ENCODE measurements at regions not wholly inside any gene's neighbourhood (a gene's known extent, or its start where the extent isn't known, plus 50 kb on each side); places are given as distances from the start of the nearest gene placed in this dataset.

GRCh38 chr2:147500819-147501395, 343.9 kb upstream of the ACVR2A start:
- intact Hi-C loops (cut with DNase I): no loop called here
- Histone ChIP-seq H3K36me3 (no peaks in the 10 kb centered on the region), H3K9me3 (no peaks in the 10 kb centered on the region), H3K27ac (no peak overlapping the region), H3K4me1 (no peaks in the 10 kb centered on the region), H3K4me3 (no peak overlapping the region), H3K27me3 (no peaks in the 10 kb centered on the region)
- ATAC-seq (no peak), DNase-seq (no peak)
- TF ChIP-seq CTCF (IDR thresholded peaks at IDR 0.05): no peak

- TF ChIP-seq CTCF (IDR thresholded peaks at IDR 0.05): no peak
- no peak overlapping the region for H3K27ac ChIP-seq
- DNase-seq (no peak), ATAC-seq (no peak)
- no peaks in the 10 kb centered on the region for H3K36me3 ChIP-seq
- no peaks in the 10 kb centered on the region for H3K9me3 ChIP-seq
- no peaks in the 10 kb centered on the region for H3K27me3 ChIP-seq
- intact Hi-C loops (cut with DNase I): no loop called here
- H3K4me3 ChIP-seq: no peak overlapping the region
- no peaks in the 10 kb centered on the region for H3K4me1 ChIP-seq
Measured at GRCh38 chr2:147500229-147500628, 344.6 kb upstream of the ACVR2A start.

DNA sequence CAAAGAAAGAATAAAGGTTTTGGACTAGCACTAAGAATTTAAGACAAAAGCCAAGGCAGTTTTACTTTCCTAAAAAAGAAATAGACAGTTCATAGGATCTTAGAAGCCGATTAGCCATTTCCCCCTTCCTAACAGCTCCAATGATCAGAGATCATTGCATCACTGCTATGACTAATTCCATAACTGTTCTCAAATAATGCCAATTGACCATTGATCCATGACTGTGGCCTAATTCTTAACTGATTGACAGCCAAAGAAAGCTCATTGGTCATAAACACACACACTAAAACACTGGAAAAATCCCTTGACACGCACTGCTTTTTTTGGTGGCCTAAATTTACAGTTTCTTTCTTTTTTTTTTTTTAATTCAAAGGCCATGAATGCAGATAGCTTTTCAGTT, 345.0 kb upstream of the ACVR2A start:
- H3K36me3 ChIP-seq: no peaks in the 10 kb centered on the region
- TF ChIP-seq CTCF (IDR thresholded peaks at IDR 0.05): no peak
- intact Hi-C loops (cut with DNase I): no loop called here
- no peaks in the 10 kb centered on the region for H3K9me3 ChIP-seq
- H3K4me1 ChIP-seq: no peaks in the 10 kb centered on the region
- no peak overlapping the region for H3K4me3 ChIP-seq
- DNase-seq (no peak), ATAC-seq (no peak)
- no peak overlapping the region for H3K27ac ChIP-seq
- H3K27me3 ChIP-seq: no peaks in the 10 kb centered on the region

DNA sequence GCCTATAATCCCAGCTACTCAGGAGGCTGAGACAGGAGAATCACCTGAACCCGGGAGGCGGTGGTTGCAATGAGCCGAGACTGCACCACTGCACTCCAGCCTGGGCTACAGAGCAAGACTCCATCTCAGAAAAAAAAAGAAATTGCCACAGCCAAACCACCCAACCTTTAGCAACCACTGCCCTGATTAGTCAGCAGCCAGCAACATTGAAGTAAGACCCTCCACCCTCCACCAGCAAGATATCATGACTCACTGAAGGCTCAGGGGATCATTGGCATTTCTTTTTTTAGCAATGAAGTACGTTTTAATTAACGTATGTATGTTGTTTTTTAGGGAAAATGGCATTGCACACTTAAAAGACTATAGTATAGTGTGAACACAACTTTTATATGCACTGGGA, 349.1 kb upstream of the ACVR2A start:
- H3K27ac ChIP-seq: no peak overlapping the region
- no peak for ATAC-seq
- H3K9me3 ChIP-seq: no peaks in the 10 kb centered on the region
- H3K4me1 ChIP-seq: no peaks in the 10 kb centered on the region
- no peaks in the 10 kb centered on the region for H3K36me3 ChIP-seq
- no peak for TF ChIP-seq CTCF (IDR thresholded peaks at IDR 0.05)
- no peak for DNase-seq
- no peak overlapping the region for H3K4me3 ChIP-seq
- intact Hi-C loops (cut with DNase I): no loop called here
- H3K27me3 ChIP-seq: no peaks in the 10 kb centered on the region

- H3K36me3 ChIP-seq: no peaks in the 10 kb centered on the region
- intact Hi-C loops (cut with DNase I): no loop called here
- DNase-seq: no peak
- H3K4me1 ChIP-seq: no peaks in the 10 kb centered on the region
- H3K9me3 ChIP-seq: no peaks in the 10 kb centered on the region
- no peak for TF ChIP-seq CTCF (IDR thresholded peaks at IDR 0.05)
- H3K4me3 ChIP-seq: no peak overlapping the region
- ATAC-seq: no peak
- no peaks in the 10 kb centered on the region for H3K27me3 ChIP-seq
- H3K27ac ChIP-seq: no peak overlapping the region
Measured at GRCh38 chr2:147492471-147492870, 352.4 kb upstream of the ACVR2A start.

Data from left lung (tissue), 4 donors.